Ovary (tissue), 3 donors: ENCODE measurements at regions not wholly inside any gene's neighbourhood (a gene's known extent, or its start where the extent isn't known, plus 50 kb on each side); places are given as distances from the start of the nearest gene placed in this dataset.

Experiments used
- CTCF ChIP-seq, 3 donors: fragments of 450-650 bp in 2 of 3; fragments of 200-600 bp in 1 of 3; IDR thresholded peaks; one replicate each; pipeline versions ENCODE4 v1.5.1 to v1.8.0; 2016 to 2022; ENCODE audit warnings: antibody characterized with exemption in 3 of 3, mild to moderate bottlenecking in 1 of 3
- EP300 ChIP-seq: sonication (generic); formaldehyde crosslinking; IDR thresholded peaks from one replicate; pipeline ENCODE4 v1.6.1; 2017; ENCODE audit warnings: antibody characterized with exemption
- POLR2A ChIP-seq: fragments of 450-650 bp; IDR thresholded peaks from one replicate; pipeline ENCODE4 v1.6.1; 2017; ENCODE audit warnings: antibody characterized with exemption, mild to moderate bottlenecking, moderate library complexity
- donor health status: DM: no; HTN: no; CAD: no.

- TF ChIP-seq CTCF (IDR thresholded peaks at IDR 0.05) (no peak), POLR2A (no peak), EP300 (no peak)
These were observed 283.6 kb downstream of the NPHP4 start for GRCh38 chr1:5708346-5709245.
